ENCODE measurements at regions not wholly inside any gene's neighbourhood (a gene's known extent, or its start where the extent isn't known, plus 50 kb on each side); places are given as distances from the start of the nearest gene placed in this dataset.

GRCh38 chr1:94683886-94684285 is 136.3 kb upstream of the SLC44A3 start:
- no peak for TF ChIP-seq CTCF (conservative IDR thresholded peaks at IDR 0.05; ENCODE audit: low read depth, low read length)
- TF ChIP-seq EZH2 (IDR thresholded peaks at IDR 0.05; ENCODE audit: borderline replicate concordance, low read depth, low read length, poor library complexity, severe bottlenecking) = no peak

Data from A673 (cell line).